H1 (cell line): ENCODE measurements at regions not wholly inside any gene's neighbourhood (a gene's known extent, or its start where the extent isn't known, plus 50 kb on each side); places are given as distances from the start of the nearest gene placed in this dataset.

Source experiments
- CHD1 ChIP-seq: IDR thresholded peaks from 2 replicates; pipeline ENCODE4 v1.6.1; 2012; ENCODE audit warnings: low read depth, low read length, improper control_type of control experiment
- GABPA ChIP-seq: IDR thresholded peaks from 2 replicates; pipeline ENCODE4 v1.6.1; 2011; ENCODE audit warnings: mild to moderate bottlenecking, low read length, moderate library complexity, borderline replicate concordance; ENCODE audit not compliant: insufficient read depth
- HDAC2 ChIP-seq, 2 experiments: fragments of 300-600 bp in 1 of 2; sonication (generic) in 1 of 2; IDR thresholded peaks; 2 replicates each; pipeline ENCODE4 v1.6.1; 2011 to 2012; ENCODE audit warnings: low read depth in 2 of 2, low read length in 2 of 2, mild to moderate bottlenecking in 2 of 2, moderate library complexity in 2 of 2, borderline replicate concordance in 1 of 2, inconsistent platforms in 1 of 2
- RBBP5 ChIP-seq: IDR thresholded peaks from 2 replicates; pipeline ENCODE4 v1.7.1; 2012; ENCODE audit warnings: low read depth, mild to moderate bottlenecking, inconsistent platforms, low read length, moderate library complexity, borderline replicate concordance
- SIN3A ChIP-seq, 2 experiments: IDR thresholded peaks in 1 of 2; conservative IDR thresholded peaks in 1 of 2; 2 replicates each; pipeline ENCODE4 v1.6.1; 2011 to 2012; ENCODE audit warnings: low read length in 2 of 2, improper control_type of control experiment in 1 of 2, low read depth in 1 of 2, mild to moderate bottlenecking in 1 of 2
- TCF12 ChIP-seq: IDR thresholded peaks from 2 replicates; pipeline ENCODE4 v1.6.1; 2011; ENCODE audit warnings: low read depth, mild to moderate bottlenecking, low read length
- YY1 ChIP-seq: IDR thresholded peaks from 2 replicates; pipeline ENCODE4 v1.6.1; 2011; ENCODE audit warnings: low read depth, mild to moderate bottlenecking, low read length
- TF ChIP-seq, protein P1 (sequence below): fragments of 300-600 bp; sonication (generic); IDR thresholded peaks from 2 replicates; pipeline ENCODE4 v1.7.1; 2012; ENCODE audit warnings: low read length, moderate library complexity, mild to moderate bottlenecking, inconsistent platforms; ENCODE audit not compliant: insufficient replicate concordance
- TF ChIP-seq, protein P2 (sequence below), 3 experiments: IDR thresholded peaks; 1 replicate in 2 of 3; 2 replicates in 1 of 3; pipeline versions ENCODE4 v1.5.1 to v1.6.1; 2011; ENCODE audit warnings: low read length in 3 of 3, mild to moderate bottlenecking in 3 of 3, inconsistent platforms in 2 of 3, low read depth in 1 of 3, moderate library complexity in 1 of 3; ENCODE audit not compliant: insufficient read depth in 1 of 3; ENCODE audit errors: control extremely low read depth in 1 of 3

DNA sequence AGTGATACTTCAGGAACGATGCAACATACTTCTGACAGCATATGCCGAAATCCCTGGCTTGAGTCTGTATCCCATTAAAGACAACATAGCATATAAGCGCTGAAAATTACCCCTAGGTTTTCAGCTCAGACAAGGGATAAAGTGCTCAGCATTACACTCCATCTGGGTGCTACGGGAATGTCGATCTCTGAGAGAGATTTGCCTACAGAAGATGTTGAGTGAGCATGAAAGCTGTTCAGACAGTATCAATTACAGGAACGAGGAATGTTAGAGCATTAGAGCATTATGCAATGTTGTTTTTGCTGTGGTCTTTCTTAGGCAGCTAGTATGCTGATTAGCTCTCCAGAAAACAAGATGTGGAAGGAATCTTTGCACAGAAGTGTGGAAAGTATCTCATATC, 484.5 kb downstream of the LIG4 start (continued):
- TF ChIP-seq, protein P1, sequence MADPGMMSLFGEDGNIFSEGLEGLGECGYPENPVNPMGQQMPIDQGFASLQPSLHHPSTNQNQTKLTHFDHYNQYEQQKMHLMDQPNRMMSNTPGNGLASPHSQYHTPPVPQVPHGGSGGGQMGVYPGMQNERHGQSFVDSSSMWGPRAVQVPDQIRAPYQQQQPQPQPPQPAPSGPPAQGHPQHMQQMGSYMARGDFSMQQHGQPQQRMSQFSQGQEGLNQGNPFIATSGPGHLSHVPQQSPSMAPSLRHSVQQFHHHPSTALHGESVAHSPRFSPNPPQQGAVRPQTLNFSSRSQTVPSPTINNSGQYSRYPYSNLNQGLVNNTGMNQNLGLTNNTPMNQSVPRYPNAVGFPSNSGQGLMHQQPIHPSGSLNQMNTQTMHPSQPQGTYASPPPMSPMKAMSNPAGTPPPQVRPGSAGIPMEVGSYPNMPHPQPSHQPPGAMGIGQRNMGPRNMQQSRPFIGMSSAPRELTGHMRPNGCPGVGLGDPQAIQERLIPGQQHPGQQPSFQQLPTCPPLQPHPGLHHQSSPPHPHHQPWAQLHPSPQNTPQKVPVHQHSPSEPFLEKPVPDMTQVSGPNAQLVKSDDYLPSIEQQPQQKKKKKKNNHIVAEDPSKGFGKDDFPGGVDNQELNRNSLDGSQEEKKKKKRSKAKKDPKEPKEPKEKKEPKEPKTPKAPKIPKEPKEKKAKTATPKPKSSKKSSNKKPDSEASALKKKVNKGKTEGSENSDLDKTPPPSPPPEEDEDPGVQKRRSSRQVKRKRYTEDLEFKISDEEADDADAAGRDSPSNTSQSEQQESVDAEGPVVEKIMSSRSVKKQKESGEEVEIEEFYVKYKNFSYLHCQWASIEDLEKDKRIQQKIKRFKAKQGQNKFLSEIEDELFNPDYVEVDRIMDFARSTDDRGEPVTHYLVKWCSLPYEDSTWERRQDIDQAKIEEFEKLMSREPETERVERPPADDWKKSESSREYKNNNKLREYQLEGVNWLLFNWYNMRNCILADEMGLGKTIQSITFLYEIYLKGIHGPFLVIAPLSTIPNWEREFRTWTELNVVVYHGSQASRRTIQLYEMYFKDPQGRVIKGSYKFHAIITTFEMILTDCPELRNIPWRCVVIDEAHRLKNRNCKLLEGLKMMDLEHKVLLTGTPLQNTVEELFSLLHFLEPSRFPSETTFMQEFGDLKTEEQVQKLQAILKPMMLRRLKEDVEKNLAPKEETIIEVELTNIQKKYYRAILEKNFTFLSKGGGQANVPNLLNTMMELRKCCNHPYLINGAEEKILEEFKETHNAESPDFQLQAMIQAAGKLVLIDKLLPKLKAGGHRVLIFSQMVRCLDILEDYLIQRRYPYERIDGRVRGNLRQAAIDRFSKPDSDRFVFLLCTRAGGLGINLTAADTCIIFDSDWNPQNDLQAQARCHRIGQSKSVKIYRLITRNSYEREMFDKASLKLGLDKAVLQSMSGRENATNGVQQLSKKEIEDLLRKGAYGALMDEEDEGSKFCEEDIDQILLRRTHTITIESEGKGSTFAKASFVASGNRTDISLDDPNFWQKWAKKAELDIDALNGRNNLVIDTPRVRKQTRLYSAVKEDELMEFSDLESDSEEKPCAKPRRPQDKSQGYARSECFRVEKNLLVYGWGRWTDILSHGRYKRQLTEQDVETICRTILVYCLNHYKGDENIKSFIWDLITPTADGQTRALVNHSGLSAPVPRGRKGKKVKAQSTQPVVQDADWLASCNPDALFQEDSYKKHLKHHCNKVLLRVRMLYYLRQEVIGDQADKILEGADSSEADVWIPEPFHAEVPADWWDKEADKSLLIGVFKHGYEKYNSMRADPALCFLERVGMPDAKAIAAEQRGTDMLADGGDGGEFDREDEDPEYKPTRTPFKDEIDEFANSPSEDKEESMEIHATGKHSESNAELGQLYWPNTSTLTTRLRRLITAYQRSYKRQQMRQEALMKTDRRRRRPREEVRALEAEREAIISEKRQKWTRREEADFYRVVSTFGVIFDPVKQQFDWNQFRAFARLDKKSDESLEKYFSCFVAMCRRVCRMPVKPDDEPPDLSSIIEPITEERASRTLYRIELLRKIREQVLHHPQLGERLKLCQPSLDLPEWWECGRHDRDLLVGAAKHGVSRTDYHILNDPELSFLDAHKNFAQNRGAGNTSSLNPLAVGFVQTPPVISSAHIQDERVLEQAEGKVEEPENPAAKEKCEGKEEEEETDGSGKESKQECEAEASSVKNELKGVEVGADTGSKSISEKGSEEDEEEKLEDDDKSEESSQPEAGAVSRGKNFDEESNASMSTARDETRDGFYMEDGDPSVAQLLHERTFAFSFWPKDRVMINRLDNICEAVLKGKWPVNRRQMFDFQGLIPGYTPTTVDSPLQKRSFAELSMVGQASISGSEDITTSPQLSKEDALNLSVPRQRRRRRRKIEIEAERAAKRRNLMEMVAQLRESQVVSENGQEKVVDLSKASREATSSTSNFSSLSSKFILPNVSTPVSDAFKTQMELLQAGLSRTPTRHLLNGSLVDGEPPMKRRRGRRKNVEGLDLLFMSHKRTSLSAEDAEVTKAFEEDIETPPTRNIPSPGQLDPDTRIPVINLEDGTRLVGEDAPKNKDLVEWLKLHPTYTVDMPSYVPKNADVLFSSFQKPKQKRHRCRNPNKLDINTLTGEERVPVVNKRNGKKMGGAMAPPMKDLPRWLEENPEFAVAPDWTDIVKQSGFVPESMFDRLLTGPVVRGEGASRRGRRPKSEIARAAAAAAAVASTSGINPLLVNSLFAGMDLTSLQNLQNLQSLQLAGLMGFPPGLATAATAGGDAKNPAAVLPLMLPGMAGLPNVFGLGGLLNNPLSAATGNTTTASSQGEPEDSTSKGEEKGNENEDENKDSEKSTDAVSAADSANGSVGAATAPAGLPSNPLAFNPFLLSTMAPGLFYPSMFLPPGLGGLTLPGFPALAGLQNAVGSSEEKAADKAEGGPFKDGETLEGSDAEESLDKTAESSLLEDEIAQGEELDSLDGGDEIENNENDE = no peak
- TF ChIP-seq HDAC2 (IDR thresholded peaks at IDR 0.05; ENCODE audit: borderline replicate concordance in 1 of 2, low read depth in 2 of 2, low read length in 2 of 2) = no peak
- TF ChIP-seq, protein P2, sequence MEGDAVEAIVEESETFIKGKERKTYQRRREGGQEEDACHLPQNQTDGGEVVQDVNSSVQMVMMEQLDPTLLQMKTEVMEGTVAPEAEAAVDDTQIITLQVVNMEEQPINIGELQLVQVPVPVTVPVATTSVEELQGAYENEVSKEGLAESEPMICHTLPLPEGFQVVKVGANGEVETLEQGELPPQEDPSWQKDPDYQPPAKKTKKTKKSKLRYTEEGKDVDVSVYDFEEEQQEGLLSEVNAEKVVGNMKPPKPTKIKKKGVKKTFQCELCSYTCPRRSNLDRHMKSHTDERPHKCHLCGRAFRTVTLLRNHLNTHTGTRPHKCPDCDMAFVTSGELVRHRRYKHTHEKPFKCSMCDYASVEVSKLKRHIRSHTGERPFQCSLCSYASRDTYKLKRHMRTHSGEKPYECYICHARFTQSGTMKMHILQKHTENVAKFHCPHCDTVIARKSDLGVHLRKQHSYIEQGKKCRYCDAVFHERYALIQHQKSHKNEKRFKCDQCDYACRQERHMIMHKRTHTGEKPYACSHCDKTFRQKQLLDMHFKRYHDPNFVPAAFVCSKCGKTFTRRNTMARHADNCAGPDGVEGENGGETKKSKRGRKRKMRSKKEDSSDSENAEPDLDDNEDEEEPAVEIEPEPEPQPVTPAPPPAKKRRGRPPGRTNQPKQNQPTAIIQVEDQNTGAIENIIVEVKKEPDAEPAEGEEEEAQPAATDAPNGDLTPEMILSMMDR (IDR thresholded peaks at IDR 0.05; ENCODE audit: control extremely low read depth in 1 of 3, insufficient read depth in 1 of 3, low read depth in 1 of 3, low read length in 3 of 3) = no peak
- no peak for TF ChIP-seq SIN3A (conservative IDR thresholded peaks at IDR 0.05 in 1 of 2, IDR thresholded peaks at IDR 0.05 in 1 of 2; ENCODE audit: low read depth in 1 of 2, low read length in 2 of 2)
- TF ChIP-seq TCF12 = no peak
- no peak for TF ChIP-seq YY1
- TF ChIP-seq CHD1 = no peak
- TF ChIP-seq GABPA = no peak
- TF ChIP-seq RBBP5 = no peak
